HG02763 (cell line): ENCODE measurements at regions not wholly inside any gene's neighbourhood (a gene's known extent, or its start where the extent isn't known, plus 50 kb on each side); places are given as distances from the start of the nearest gene placed in this dataset.
"Not testable (repeated sequence)": the region's sequence is repeated elsewhere in the genome, so short reads cannot be mapped to it uniquely, and the experiment has no call there.

Experiments used
- ATAC-seq: cut with Tn5 transposase; IDR thresholded peaks from one replicate; pipeline ENCODE4 v1.9.1; 2021; ENCODE audit warnings: mild to moderate bottlenecking, moderate library complexity; ENCODE audit not compliant: unreplicated experiment

GRCh38 chr2:216942016-216942415 is 82.2 kb upstream of the TNP1 start:
- ATAC-seq, result no peak

GRCh38 chr2:216936954-216937357 is 77.1 kb upstream of the TNP1 start:
- no peak for ATAC-seq

- no peak for ATAC-seq
Observed at GRCh38 chr2:216934623-216935022, 74.8 kb upstream of the TNP1 start.

- ATAC-seq, result no peak
Observed at GRCh38 chr2:216934151-216934550, 74.3 kb upstream of the TNP1 start.

- ATAC-seq, result no peak
Observed at GRCh38 chr2:216932863-216933548, 73.1 kb upstream of the TNP1 start.

GRCh38 chr2:216932113-216932862 is 72.4 kb upstream of the TNP1 start:
- no peak for ATAC-seq

- no peak for ATAC-seq
Observed at GRCh38 chr2:216930716-216931115, 70.9 kb upstream of the TNP1 start.

- ATAC-seq, result not testable (repeated sequence)
Observed at GRCh38 chr2:216929338-216929737, 69.5 kb upstream of the TNP1 start.

- ATAC-seq, result no peak
Observed at GRCh38 chr2:216927163-216927562, 67.3 kb upstream of the TNP1 start.

GRCh38 chr2:216925636-216926366 is 65.9 kb upstream of the TNP1 start:
- no peak for ATAC-seq

- ATAC-seq, result no peak
Observed at GRCh38 chr2:216925006-216925405, 65.1 kb upstream of the TNP1 start.

GRCh38 chr2:216923706-216924105 is 63.8 kb upstream of the TNP1 start:
- no peak for ATAC-seq

GRCh38 chr2:216922175-216922780 is 62.4 kb upstream of the TNP1 start:
- no peak for ATAC-seq

GRCh38 chr2:216920937-216921456 is 61.1 kb upstream of the TNP1 start:
- no peak for ATAC-seq

GRCh38 chr2:216920143-216920876 is 60.4 kb upstream of the TNP1 start:
- no peak for ATAC-seq

GRCh38 chr2:216918088-216918680 is 58.3 kb upstream of the TNP1 start:
- ATAC-seq, result no peak

- ATAC-seq, result no peak
Observed at GRCh38 chr2:216916956-216917650, 57.2 kb upstream of the TNP1 start.

GRCh38 chr2:216915557-216916150 is 55.8 kb upstream of the TNP1 start:
- no peak for ATAC-seq

GRCh38 chr2:216914491-216914890 is 54.6 kb upstream of the TNP1 start:
- no peak for ATAC-seq
